Cerebellar cortex (tissue), 1 donor: ENCODE measurements at regions not wholly inside any gene's neighbourhood (a gene's known extent, or its start where the extent isn't known, plus 50 kb on each side); places are given as distances from the start of the nearest gene placed in this dataset.
"Not testable (repeated sequence)": the region's sequence is repeated elsewhere in the genome, so short reads cannot be mapped to it uniquely, and the experiment has no call there.

Experiments used
- DNase-seq: peaks from one replicate; pipeline ENCODE4 v3.0.0-alpha.2; 2015; ENCODE audit warnings: low spot score

DNA sequence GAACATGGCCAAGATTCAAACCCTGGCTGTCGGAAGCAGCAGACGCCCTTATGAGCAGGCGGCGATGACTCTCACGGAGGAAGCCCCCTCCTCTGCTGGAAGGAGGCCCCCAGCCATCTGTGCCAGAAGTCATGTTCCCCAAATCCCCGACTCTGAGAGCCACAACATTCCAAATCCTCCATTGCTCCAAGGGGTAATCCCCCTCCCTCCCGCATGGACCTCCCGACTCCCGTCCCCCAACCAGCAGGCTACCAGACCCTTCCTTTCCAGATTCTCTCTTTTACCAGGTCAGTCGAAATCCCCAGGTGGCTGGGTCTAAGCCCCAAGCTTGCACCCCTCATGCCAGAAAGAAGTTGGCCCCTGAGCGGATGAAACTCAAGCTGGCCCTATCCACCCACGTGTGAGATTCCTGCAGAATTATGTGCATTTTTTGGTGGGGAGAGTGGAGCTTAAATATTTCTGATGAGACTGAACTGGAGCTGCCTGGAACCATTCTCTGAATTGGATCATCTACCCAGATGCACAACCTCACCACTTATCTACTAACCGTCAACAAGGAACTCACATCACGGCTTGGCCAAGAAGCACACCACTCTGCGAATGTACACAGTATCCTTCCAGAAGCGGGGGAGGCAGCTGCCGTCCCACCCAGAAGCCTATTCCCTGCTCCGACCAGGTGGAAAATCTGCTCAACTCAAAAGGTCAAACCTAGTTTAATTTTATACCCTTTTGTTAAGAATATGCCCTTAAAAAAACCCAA, 283.5 kb downstream of the C16orf95 start:
- no peak for DNase-seq

DNA sequence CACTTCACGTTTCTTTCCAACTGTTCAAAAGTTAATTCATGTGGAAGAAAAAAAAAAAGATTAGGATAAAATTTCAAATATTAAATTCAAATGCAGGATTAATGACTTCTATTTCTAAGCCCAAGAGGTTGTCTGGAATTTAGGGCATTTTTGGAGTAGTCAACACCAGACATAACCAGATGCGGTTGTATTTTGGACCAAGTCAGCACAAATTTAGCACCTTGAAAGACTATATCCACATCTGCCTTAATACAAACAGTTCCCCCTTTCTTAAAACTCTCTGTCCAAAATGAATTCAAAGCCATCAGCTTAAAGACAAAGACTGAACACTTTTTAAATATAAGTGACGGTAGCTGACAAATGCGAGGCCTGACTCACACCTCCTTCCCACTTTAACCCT, 282.9 kb downstream of the C16orf95 start:
- no peak for DNase-seq

DNA sequence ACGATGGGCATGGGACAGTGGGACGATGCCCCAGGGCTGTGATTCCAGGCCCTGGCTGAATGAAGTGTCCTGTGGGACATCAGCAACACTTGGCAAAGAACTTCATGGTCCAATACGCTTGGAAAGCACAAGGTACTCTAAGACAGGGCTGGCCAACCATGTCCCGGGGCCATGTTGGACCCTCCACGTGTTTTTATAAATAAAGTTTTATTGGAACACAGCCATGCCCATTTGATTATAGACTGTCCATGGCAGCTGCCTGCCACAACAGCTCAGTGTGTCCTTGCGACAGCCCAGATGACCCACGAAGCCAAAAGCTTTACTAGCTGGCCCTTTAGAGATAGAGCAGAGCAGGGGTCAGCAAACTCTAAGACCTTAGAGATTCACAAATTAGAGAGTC, 282.1 kb downstream of the C16orf95 start:
- no peak for DNase-seq

DNA sequence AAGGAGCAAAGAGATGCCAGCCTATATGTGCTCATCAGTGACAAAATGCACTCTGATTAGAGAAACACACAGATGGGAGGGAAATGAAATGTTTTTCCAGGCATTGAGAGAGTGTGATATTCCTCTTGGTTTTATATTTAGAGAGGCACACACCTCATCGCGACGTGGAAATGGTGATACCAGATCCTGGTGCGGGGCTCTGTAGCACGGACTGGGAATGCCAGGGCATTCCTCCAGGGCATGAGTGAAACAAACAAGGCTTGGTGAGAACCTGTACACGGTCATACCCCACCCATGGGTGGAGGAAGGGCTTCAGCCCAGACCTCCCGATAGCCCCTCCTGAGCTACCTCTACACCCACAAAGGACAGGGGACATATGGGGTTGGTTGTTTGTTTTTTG, 280.2 kb downstream of the C16orf95 start:
- DNase-seq: no peak

DNA sequence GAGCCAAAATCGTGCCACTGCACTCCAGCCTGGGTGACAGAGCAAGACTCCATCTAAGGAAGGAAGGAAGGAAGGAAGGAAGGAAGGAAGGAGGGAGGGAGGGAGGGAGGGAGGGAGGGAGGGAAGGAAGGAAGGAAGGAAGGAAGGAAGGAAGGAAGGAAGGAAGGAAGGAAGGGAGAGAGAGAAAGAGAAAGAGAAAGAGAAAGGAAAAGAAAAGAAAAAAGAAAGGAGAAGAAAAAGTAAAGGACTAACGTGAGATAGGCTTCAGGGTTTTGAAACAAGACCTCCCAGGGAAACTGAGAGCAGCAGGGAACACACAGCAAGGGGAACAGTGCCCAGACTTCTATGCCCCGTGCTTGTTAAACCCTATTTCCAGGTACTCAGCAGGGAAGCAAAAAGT, 278.7 kb downstream of the C16orf95 start:
- not testable (repeated sequence) for DNase-seq

DNA sequence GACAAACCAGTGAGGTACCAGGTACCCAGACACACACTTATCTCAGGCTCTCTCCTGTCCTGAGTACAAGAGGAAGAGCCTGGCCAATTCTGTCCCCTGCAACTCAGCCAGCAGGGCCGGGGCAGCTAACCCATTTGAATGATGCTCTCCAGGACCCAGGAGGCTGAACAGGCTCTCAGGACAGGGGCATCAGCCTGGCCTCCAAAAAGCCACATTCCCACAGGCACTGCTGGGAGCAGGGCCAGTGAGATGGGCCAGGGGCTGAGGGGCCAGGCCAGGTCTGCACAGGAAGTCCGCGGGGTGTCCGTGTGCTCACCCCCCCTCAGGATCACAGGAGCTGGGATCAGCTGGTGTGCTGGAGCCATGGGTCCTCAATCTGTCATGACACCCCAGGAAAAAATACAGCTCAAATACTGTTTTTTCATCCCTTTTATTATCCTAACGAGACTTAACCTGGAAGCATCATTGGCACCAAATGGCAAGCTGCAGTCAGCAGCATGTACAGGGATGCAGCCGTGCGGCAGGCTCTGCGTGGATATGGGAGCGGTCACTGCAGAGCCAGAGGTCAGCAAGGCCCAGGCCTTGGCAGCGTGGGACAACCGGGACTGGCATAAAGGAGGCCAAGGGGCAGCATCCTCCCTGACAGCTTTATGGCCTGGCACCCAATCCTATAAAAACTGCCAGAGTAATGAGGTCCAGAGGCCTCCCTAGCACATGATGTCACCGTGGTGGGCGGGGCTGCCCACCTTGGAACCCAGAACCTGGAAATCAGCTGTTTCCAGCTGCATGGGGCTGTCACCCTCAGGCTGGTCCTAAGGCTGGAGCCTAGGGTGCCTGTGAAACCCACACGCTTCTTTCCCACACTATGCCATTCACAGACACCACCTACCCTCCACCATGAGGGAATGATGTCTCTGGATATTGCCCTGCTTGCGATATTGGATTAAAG, 276.7 kb downstream of the C16orf95 start:
- no peak for DNase-seq

DNA sequence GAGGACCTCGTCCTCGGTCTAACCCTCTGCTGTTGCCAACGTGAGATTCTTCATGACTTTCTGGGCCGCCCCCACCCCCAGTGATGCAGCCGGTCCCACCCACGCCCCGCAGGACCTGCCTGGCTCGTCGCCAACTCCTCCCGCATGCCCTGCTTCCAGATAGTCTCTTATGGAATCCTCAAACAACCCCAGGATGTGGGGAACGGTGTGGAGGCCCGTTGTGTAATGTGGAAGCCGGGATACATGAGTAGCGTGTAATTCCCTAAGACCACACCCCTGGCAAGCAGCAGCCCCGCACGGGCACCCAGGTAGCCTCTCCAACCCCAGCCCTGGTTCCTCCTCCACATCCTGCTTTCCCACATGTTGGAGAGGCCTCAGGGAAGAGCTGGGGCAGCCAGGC, 275.9 kb downstream of the C16orf95 start:
- no peak for DNase-seq

DNA sequence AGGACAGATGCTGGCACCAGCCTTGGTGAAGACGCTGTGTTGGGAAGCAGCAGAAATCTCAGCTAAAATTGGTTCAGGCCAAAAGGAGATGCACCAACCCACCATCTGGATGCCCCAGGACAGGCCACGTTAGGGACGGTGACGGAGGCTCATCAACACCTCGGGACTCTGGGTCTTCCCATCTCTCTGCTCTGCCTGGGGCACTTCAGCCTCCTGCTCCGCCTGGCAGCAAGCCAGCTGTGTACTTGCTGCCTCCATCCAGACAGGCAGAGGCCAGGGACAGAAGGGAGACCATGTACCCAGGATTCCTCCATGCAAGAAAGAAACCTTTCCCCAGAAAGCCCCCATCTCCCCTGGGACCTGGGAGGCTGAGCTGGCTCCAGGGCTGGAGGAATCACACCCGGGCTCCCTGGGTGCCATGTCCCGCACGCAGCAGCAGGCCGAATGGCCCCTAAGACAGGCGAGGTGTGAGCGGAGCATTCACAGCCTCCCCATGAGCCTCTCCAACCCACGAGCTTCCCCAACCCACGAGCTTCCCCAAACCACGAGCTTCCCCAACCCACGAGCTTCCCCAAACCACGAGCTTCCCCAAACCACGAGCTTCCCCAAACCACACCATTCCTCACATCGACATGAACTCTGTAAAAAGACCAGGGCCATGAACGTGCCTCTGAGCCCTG, 274.5 kb downstream of the C16orf95 start:
- peak; percentile 19 for DNase-seq

DNA sequence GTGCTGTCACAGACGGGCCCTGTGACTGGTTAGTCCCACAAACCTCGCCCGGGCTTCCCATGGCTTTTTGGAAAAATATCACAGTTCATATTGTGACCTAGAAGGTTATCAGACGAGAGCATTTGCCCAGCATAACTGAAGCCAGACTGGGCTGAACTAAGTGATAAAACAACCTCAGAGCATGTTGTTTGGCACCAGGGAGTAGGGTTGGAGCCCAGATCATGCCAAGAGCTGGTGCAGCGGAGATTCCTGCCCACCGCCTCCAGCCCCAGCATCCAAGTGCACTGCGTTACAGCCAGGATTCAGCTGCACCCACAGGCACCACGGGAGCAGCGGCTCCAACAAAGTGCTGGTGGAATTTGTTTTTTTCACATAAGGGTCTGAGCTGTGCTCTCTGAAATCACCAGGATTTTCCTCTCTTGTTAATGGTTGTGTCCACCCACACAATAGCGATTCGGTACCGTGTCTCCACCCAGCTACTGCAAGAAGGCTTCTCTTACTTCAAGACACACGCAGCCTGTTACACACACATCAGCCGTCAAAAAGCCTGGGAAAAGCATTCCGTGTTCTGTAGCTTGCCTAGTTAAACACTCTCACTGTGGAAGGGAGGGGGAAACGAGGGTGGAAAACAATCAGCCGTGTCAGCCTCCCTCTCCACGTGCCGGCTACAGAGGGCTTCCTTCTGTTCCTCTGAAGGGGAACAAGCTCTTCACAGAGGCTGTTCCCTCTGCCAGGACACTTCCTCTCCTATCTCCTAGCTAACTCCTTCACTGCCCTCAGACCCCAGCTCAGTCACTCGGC, 273.8 kb downstream of the C16orf95 start:
- peak; percentile 57 for DNase-seq

DNA sequence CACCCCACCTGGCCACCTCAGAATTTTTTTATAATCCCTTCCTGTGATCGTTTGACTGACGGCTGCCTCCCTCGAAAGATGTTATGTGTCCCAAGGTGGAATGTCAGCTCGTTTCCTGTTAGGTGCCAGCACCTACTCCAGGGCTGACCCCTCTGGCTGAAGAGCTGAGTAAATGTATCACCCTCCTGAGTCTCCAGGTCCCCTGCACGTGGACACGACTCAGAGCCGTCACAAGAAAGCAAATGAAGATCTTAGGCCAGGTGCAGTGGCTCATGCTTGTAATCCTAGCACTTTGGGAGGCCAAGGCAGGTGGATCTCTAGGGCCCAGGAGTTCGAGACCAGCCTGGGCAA, 273.2 kb downstream of the C16orf95 start:
- DNase-seq: peak; percentile 12

DNA sequence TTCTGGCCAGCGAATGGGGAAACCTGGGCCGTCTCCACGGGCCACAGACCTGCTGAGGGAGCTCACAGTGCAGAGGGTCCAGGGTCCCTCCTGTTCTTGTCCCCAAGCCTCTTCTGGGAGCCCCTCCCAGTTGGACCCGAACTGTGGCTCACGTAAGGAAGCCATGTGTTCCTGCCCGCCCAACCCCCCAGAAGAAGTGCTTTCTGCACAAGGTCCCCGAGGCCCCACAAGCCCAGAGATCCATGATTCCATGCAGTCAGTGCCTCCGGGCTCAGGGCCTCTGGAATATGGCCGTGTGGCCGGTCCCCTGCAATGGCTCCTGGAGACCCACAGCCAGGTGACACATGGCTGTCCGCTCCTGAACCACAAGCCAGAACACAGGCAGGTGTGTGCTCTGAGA, 272.4 kb downstream of the C16orf95 start:
- no peak for DNase-seq

DNA sequence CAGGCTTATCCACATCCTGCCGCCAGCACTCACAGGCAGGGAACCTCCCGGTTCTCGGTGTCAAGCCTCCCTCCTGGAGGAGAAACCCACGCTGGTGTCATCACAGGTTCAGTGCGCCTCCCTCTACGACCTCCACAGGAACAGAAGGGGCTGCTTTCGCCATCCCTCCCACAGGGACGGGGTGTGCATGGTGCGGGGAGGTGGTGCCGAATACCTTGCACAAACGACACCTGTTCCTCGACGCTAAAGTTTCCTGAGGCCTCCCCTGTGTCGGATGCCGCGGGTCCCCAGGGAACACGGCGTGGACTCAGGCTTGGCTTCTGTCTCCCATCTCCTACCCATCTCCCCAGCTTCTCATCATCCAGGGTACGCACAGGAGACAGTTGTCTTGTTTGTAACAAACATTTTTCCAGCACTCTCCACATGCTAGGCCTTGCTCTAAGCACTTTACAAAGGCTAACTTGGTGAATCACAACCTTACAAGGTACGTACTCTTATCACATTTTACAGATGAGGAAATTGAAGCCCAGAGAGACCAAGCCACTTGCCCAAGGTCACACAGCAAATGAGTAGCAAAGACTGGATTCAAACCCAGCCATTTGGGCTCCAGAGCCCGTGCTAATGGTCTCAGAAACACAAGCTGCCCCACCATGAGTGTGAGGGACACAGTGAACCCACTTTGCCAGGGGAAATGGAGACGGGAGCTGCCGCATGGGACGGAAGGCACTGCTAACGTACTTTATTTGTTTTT, 271.6 kb downstream of the C16orf95 start:
- no peak for DNase-seq

DNA sequence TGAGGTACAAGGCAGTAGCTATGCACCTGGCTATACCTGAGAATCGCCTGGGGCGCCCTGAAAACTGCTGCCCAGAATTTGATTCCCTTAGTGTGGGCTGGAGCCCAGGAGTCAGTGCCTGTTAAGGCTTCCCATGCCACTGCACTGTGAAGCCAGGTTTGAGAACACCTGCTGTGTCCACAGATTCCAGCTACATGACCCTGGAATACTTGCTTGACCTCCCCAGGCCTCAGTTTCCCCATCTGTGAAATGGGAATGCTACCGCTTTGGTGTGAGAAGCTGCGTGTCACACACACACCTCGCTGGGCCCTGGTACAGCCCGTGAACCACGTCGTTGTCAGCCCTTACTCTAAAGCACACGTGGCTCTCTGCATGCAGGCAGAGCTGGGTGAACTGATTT, 271.0 kb downstream of the C16orf95 start:
- DNase-seq: no peak

DNA sequence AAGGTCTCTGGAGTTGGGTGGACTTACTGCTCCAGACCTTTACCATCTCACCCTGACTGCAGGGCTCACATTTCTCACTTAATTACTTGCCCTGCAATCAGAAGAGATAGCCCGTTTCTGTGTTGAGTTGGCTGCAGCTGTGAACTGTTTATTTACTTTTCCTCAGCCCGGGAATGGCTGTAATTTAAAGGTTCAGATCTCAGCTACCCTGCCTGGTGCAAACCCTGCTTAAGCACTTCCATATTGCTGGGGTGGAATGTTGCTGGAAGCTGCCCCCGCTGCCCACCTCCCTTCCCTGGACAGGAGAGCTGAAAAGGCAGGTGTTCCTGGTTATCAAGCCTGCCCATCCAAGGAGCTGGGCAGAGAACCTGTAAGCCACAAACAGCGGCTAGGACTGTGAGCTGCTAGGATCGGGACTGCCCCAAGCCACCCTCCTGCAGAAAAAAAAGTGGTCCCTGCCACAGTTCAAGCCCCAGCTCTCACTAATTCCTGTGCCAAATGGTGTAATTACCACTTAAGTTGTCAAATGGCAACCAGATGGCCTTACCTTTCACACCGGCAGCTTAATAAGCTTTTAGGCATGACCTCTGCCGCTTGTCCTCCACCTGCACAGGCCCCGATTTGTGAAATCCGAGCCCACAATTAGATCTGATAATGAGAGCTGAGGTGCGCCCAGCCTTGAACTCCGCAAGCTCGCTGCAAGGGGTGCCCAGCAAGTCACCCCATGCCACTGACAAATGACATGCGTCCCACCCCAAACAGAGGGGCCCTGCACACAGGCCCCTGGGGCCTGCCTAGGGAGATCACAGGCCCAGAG, 269.8 kb downstream of the C16orf95 start:
- DNase-seq: peak; percentile 7

DNA sequence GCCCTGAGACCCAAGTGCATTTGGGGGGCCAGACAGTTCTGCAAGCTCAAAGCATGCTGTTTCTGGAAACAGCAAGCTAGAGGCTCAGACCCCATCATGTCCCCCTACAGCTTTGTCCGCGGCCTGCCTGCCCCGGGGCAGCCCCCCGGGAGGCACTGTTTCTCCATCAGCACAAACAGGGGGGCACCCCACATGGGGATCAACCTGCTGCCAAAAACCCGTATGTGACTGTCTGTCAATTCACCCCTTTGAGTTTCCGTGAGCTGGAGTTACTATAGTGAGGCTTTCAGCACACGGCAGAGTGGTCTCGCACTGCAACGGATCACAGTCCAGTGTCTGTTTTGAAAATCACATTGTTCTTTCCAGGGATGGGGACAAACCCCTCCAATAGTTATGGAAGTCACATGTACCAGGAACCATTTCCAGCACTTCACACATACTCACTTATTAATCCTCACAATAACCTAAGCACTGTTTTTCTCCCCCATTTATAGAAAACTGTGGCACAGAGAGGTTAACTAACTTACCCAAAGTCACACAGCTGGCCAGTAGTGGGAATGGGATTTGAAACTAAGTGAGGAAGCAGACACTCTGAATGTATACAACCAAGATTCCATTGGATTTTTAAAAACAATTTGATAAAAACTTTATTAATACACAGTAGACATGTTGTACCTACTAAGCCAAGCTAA, 269.0 kb downstream of the C16orf95 start:
- DNase-seq: no peak

DNA sequence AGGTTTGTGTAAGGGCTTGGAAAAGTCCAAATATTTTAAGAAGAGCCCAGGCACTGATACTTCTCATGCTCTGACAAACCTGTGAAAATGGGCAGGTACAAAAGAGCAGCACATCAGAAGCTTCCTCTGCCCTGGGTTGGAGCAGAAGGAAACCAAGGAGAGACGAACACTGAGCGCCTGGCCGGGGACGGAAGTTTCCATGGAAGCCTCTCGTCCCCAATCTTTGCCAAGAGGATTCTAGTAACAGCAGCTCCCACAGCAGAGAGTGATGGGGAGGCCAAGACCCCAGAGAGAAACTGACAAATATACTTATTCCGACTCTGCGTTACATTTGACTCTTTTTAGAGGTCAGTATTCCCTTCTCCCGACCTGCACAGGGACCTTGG, 268.5 kb downstream of the C16orf95 start:
- DNase-seq: no peak

DNA sequence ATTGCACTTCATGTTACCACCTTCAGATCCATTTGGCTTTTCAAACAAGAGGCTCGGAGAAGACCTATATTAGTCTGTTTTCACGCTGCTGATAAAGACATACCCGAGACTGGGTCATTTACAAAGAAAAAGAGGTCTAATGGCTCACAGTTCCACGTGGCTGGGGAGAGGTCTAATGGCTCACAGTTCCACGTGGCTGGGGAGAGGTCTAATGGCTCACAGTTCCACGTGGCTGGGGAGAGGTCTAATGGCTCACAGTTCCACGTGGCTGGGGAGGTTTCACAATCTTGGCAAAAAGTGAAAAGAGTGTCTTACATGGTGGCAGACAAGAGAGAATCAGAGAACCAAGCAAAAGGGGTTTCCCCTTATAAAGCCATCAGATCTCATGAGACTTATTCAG, 268.0 kb downstream of the C16orf95 start:
- not testable (repeated sequence) for DNase-seq

DNA sequence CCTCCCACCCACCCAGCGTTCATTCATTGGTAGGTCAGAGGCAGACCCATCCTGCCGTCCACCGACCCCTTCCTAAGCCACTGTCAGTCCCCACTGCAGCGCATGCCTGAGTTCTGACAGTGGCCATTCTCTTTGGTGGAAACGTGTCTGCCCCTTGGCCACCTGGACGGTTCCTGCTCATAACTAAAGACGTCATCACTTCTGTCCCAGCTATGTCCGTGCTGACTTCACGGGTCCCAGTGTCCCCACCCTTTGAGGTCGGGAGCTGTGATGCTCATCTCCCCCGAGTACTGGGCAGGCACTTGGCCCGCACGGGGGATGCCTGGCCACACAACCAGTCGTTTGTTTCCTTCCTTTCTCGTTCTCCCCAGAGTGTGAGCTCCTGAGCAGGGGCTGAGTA, 267.1 kb downstream of the C16orf95 start:
- DNase-seq: no peak

DNA sequence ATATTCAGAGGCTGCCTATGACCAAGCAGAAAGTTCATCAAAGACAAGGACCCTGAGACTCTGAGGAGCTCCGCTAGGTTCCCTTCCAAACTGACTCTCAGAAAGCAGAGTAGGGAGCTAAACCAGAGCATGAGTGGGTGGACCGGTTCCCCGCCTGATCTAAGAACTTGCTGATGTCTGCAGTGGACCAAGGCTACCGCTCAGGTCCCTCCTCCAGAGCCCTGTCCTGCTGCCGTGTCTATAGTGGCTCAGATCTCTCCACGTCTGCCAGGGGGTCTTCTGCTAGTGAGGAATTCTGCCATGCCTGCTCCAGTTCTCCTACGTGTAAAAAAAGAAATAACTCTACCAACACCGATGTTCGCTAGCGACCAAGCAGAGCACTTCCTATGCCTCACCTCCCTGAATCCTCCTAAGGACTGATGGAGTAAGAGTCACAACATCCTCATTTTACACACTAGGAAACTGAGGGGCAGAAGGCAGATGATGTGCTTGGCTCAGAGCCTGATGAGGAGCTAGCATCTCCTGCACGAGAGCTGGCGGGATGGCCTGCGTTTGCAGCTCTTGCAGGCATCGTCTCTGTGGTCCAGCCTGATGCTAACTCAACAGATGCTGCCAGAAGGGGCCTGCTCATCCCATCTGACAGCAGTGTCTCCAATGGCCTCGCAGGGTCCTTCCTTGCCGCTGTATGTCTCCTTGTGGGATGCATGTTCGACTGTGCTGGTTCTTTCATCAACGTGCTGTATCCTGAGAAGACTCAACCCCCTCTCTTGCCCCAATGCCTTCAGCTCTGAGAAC, 265.5 kb downstream of the C16orf95 start:
- no peak for DNase-seq
